Mononuclear cell (primary cell): ENCODE measurements at regions not wholly inside any gene's neighbourhood (a gene's known extent, or its start where the extent isn't known, plus 50 kb on each side); places are given as distances from the start of the nearest gene placed in this dataset.

ENCODE experiments used
- H3K27me3 ChIP-seq: 2 replicates; pipeline ENCODE4 v1.6.0; 2011; ENCODE audit warnings: low read length, control low read depth; ENCODE audit not compliant: insufficient read depth
- H3K4me1 ChIP-seq: 2 replicates; pipeline ENCODE4 v1.5.1; 2011; ENCODE audit warnings: mild to moderate bottlenecking, low read length, control low read depth; ENCODE audit not compliant: insufficient read depth
- H3K4me3 ChIP-seq: 2 replicates; pipeline ENCODE4 v1.5.1; 2011; ENCODE audit warnings: mild to moderate bottlenecking, low read length, moderate library complexity
- H3K9me3 ChIP-seq: 2 replicates; pipeline ENCODE4 v1.5.1; 2011; ENCODE audit warnings: low read depth, mild to moderate bottlenecking, control low read depth, low read length

DNA sequence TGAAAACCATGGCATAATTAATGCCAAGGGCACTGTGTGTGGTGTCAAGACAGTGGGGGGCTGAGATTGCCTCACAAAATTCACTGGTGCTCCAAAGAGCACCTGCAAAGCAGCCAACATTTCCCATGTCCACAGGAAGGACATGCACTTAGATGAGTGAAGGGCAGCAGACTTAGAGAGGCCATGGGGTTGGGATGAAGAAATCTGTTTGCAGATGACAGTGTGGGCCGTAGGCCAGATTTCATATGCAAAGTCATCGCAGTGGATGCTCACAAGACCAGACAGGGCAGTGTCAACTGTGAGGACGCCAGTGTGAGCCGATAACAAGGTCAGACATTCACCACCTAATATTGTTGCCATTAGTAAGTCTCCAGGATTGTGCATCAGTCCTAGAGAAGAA lies 773.4 kb downstream of the EFNB2 start:
- Histone ChIP-seq H3K4me3 (no peak overlapping the region), H3K27me3 (no peaks in the 10 kb centered on the region), H3K4me1 (no peaks in the 10 kb centered on the region), H3K9me3 (no peaks in the 10 kb centered on the region)

DNA sequence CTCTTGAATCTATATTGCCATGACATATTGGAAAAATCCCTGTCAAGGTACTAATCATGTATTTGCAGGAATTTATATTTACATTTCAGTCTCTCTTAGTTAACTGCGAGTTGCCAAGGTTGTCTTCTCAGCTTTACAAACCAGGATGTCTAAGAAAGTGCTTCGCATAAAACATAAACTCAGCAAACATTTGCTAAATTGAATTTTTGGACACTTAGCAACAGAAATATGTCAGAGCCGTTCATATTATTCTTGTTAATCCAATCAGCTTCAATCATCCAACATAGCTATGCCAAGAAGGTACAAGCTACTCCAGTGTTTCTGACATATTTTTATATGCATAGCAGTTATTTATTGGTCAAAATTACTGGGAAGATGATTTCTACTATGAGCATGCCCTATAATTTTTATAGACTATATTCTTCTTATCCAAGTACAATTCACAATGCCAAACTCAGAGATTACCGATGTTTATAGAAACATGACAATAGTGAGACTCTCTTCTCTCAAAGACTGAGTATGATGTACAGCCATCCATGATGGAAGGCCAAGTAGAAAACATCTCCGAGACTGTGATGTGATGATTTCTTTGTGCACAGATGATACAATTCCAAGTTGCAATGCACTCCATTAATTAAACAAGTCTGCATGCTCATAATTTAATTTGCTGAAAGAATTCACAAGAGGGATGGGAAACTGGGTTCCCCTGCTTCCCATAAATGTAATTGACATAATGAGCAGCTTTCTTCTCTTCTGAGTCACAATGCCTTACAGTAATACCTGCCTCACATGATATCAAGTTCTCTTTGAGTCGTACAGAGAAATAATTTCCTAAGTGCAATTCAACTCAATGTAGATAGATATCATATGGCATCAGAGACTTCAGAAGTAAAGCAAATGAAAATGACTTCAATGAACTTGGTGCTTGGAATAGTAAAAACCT lies 776.3 kb downstream of the EFNB2 start:
- no peaks in the 10 kb centered on the region for H3K9me3 ChIP-seq
- H3K4me3 ChIP-seq = no peak overlapping the region
- no peaks in the 10 kb centered on the region for H3K4me1 ChIP-seq
- no peaks in the 10 kb centered on the region for H3K27me3 ChIP-seq

DNA sequence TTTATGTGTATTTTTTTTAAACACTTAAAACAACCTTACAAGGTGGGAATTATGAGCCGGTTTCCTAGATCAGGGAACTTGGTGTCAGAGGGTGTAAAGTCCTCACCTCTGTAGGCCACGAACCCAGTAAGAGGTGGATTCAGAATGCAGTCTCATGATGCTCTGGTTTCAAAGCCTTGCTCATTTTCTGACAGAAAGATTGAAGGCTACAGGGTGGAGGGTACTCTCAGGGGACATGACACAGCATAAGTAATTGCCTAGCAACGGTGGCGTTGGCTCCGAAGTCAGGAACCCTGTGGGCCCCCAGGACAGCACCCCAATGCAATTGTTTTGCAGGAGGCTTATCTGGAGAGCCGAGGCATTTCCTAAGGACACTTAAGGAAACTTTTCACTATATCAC lies 794.7 kb downstream of the EFNB2 start:
- Histone ChIP-seq H3K4me3 (no peak overlapping the region), H3K9me3 (no peaks in the 10 kb centered on the region), H3K4me1 (no peaks in the 10 kb centered on the region), H3K27me3 (no peaks in the 10 kb centered on the region)

DNA sequence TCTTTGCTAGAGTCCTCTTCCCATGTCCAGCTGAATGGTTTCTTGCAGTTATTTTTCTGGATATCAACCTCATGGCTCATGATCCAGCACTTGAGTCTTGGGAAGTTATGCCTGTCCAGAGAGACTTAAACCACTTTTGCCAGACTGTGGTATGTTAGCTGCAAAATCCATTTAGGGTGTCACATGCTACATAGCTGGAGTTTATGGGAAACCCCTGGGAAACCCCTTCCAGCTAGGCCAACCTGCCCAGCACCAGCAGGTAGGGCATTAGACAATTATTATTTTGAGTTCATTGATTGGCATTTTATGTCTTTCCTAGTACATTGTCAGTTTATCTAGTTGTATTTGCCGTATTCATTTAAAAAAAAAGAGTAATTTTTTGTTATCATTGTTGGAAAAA lies 797.8 kb downstream of the EFNB2 start:
- no peaks in the 10 kb centered on the region for H3K9me3 ChIP-seq
- no peak overlapping the region for H3K4me3 ChIP-seq
- no peaks in the 10 kb centered on the region for H3K4me1 ChIP-seq
- H3K27me3 ChIP-seq = no peaks in the 10 kb centered on the region

DNA sequence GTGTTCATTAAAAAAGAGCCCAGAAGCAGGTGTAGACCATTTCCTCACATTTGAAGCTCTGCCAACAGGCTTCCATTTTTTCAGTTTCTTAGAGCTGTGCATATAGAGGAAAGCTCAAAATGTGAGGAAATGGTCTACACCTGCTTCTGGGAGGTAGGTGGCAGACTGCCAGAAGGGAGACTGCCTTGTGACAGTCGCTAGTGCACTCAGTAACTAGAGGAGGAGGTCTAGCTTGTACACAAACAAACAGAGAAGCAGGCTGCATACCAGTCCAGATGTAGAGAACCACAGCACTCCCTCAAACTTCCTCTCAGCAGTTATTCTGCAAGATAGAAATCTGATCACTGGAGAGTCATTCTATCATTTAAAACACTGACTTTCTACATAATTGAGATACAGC lies 800.2 kb downstream of the EFNB2 start:
- no peak overlapping the region for H3K4me3 ChIP-seq
- no peaks in the 10 kb centered on the region for H3K4me1 ChIP-seq
- H3K27me3 ChIP-seq = no peaks in the 10 kb centered on the region
- no peaks in the 10 kb centered on the region for H3K9me3 ChIP-seq

DNA sequence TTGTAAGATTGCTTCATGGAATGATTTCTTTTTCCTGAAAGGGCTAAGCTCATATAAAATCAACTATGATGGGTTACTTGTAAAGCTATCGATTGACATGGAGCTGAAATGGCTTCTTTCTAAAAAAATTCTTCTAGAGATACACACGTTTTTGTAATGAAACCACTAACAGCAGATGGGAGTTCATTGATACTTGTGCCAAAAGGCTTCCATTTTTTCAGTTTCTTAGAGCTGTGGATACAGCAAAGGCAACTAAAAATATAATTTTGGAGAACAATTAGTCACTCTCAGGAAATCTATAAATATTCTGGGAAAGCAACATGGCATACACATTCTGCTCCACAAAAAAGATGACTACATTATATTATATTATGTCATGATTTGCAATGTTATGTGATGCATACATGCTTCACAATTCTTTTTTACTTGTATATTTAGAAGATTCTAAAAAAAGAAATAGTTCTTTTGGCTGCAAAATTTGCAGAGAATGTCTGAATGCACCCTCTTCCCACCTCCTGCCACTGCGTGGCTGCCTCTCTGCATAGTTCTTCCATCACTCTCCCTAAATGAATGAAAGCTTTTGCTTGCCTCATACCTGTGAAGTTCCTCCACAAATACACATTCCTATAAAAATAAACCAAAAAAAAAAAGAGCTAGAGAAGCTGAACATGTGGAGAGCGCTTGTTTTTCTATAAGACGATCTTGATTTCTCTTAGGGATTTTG lies 802.5 kb downstream of the EFNB2 start:
- Histone ChIP-seq H3K4me1 (no peaks in the 10 kb centered on the region), H3K9me3 (no peaks in the 10 kb centered on the region)

DNA sequence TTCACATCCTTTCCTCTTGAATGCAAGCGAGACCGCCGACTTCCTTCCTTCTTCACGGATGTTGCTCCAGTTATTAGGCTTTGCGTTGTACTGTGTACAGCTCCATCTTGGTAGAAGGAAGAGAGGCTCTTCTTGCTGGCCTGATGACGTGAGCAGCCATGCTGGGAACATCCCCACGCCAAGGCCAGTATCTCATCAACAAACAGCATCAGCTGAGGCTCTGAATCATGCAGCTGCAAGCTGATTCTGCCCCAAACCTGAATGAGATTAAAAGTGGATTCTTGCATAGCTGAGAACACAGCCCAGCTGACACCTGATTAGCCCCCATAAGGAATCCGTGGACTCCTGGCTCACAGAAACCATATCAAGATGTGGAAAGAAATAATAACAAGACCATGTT lies 809.6 kb downstream of the EFNB2 start:
- no peaks in the 10 kb centered on the region for H3K9me3 ChIP-seq
- H3K4me3 ChIP-seq = no peak overlapping the region

More for the DNA sequence above, 802.5 kb downstream of the EFNB2 start:
- Histone ChIP-seq H3K4me3 (no peak overlapping the region), H3K27me3 (no peaks in the 10 kb centered on the region)

DNA sequence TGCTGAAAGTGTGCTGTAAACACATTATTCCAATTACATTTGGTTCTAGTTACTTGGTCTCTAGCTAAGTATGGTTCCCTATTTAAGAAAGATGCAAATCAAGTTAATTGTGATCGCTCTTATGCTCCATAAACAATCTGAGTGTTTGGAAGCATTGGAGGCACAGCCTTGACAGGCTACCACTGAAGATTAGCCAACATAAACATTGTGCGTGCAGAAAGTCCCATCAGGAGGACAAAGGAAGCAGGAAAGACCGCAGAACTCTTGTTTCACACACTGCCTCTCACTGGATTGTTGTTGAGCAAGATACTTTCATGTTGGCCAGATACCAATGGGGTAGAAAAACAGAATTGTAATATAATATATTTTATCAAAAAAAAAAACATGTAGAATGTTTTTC lies 814.4 kb downstream of the EFNB2 start:
- Histone ChIP-seq H3K27me3 (no peaks in the 10 kb centered on the region), H3K9me3 (no peaks in the 10 kb centered on the region), H3K4me1 (no peaks in the 10 kb centered on the region), H3K4me3 (no peak overlapping the region)

More for the DNA sequence above, 809.6 kb downstream of the EFNB2 start:
- H3K27me3 ChIP-seq = no peaks in the 10 kb centered on the region
- H3K4me1 ChIP-seq = no peaks in the 10 kb centered on the region

DNA sequence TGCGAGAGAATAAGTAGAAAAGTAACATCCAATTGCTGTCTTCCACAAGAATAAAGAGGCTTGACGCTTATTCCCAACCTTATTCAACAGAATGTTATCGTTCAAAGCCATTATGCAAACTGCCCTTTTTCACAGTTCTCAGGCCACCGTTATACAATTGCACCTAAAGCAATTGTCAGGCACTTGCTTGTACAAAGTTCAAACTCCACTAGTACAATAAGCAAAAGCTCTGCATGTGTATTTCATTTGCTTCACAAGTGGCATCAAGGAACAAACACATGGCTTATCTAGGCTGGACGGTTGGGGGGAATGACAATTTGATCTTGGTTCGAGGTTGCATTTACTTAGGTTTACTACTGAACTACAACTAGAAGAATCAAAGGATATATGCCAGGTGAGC lies 815.6 kb downstream of the EFNB2 start:
- H3K27me3 ChIP-seq = no peaks in the 10 kb centered on the region
- no peaks in the 10 kb centered on the region for H3K9me3 ChIP-seq
- no peak overlapping the region for H3K4me3 ChIP-seq
- H3K4me1 ChIP-seq = no peaks in the 10 kb centered on the region

DNA sequence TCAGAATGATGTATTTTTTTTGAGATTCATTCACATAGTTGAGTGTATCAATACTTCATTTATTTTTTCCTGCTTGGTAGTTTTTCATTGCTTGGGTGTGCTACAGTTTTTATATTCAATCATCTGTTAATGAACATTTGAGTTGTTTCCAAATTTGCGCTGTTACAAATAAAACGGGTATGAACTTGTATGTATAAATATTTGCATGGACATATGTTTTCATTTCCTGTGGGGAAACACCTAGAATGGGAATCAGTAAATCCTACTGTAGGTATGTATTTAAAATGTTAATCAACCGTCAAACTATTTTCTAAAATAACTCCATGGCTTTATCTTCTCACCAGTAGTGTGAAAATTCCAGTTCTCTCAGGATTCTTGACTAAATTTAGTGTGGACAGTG lies 826.3 kb downstream of the EFNB2 start:
- H3K4me1 ChIP-seq = no peaks in the 10 kb centered on the region
- no peak overlapping the region for H3K4me3 ChIP-seq
- H3K27me3 ChIP-seq = no peaks in the 10 kb centered on the region
- peaks cover 8% of the 10 kb centered on the region for H3K9me3 ChIP-seq

DNA sequence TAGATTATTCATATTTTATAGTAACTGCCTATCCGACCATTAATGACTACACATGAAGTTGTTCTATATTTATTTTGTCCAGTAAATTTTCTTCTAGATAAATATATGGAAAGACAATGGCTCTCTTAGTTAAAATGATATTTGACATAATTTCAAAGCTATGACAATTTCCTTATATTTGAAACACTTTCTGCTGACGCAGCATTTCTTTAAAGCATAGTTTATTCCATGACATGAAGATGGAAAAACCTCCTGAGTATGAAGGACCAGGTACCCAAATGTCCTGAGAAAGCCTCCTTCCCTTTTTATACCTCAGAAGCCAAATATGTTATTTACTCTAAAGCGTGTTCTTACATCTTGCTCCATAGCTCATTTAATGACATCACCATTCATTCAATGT lies 831.6 kb downstream of the EFNB2 start:
- H3K4me1 ChIP-seq = no peaks in the 10 kb centered on the region
- no peak overlapping the region for H3K4me3 ChIP-seq
- H3K27me3 ChIP-seq = no peaks in the 10 kb centered on the region
- peaks cover 4% of the 10 kb centered on the region for H3K9me3 ChIP-seq

DNA sequence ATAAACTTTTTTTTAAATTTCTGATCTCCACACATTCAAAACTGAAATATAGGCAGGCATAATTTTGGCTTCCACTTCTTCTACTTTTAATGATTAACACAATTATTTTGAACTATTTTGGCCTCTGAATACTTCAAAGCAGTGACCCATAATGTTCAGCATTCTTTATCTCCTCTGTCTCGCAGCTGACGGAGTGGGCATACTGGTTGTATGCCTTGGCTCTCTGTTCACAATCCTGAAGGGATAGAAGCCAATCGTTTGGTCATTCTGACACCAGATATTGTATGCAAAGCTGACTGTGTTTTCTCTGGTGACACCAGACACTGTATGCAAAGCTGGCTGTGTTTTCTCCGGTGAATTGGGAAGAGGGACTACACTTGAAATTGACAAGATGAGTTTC lies 833.0 kb downstream of the EFNB2 start:
- no peaks in the 10 kb centered on the region for H3K27me3 ChIP-seq
- peaks cover 4% of the 10 kb centered on the region for H3K9me3 ChIP-seq
- no peak overlapping the region for H3K4me3 ChIP-seq
- H3K4me1 ChIP-seq = no peaks in the 10 kb centered on the region

DNA sequence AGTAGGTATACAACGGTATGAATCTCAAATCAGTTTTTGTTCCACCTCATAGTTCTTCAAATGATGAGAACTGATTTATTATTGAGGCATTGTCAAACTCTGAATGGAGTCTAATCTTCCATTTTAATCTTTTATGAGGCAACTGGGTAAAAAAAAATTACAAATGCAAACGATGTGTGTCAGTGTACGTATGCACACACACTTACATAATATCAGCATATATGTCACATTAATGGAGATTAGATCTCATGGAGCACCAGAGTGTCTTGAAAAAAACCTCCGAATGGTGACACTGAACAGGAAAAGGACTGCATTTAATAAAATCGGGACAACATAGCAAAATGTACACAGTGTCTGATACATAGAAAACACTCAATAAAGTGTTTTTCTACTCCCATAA lies 842.7 kb downstream of the EFNB2 start:
- H3K4me1 ChIP-seq = no peaks in the 10 kb centered on the region
- H3K27me3 ChIP-seq = no peaks in the 10 kb centered on the region
- H3K9me3 ChIP-seq = peaks cover 8% of the 10 kb centered on the region
- no peak overlapping the region for H3K4me3 ChIP-seq

DNA sequence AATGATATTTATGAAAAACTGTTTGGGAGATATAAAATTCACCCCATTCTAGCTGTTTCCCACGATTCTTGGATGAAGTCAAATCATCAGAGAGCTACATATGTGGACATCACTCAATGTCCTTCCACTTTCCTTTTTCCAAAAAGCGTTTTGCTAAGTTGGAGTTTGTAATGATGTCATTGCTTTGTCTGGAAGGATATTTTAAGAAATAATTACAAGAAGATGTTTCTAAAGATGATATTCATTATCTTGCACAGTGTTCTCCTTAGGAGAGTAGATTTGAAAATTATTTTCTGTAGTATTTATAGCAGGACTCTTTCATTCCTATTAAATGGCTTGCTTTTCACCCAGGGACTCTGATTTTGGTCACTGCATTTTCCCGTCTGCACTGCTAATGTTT lies 851.2 kb downstream of the EFNB2 start:
- H3K27me3 ChIP-seq = no peaks in the 10 kb centered on the region

DNA sequence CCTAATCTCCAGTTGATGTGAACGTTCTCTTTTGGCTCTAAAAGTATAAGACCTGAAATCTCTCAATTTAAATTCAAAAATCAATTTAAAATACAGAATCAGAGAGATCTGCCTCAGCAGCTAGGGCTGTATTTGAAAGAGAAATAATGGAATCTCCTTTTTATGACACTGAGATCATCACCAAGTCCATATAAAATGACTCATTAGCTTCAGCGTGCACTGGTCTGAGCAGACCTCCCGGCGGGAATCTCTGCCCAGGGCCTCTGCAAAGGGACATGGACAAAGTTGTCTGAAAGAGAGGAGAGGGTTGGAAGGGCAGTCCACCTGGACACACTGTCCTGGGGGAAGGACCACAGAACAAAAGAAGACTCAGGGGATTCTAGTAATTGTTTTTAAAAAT lies 855.6 kb downstream of the EFNB2 start:
- H3K9me3 ChIP-seq = no peaks in the 10 kb centered on the region
- H3K27me3 ChIP-seq = no peaks in the 10 kb centered on the region
- no peak overlapping the region for H3K4me3 ChIP-seq
- H3K4me1 ChIP-seq = no peaks in the 10 kb centered on the region

More for the DNA sequence above, 851.2 kb downstream of the EFNB2 start:
- Histone ChIP-seq H3K4me1 (no peaks in the 10 kb centered on the region), H3K9me3 (no peaks in the 10 kb centered on the region), H3K4me3 (no peak overlapping the region)
